GM21423 (cell line): ENCODE measurements at regions not wholly inside any gene's neighbourhood (a gene's known extent, or its start where the extent isn't known, plus 50 kb on each side); places are given as distances from the start of the nearest gene placed in this dataset.
"Not testable (repeated sequence)": the region's sequence is repeated elsewhere in the genome, so short reads cannot be mapped to it uniquely, and the experiment has no call there.

Source experiments
- ATAC-seq: cut with Tn5 transposase; IDR thresholded peaks from one replicate; pipeline ENCODE4 v1.9.1; 2021; ENCODE audit warnings: mild to moderate bottlenecking, moderate library complexity; ENCODE audit not compliant: unreplicated experiment

DNA sequence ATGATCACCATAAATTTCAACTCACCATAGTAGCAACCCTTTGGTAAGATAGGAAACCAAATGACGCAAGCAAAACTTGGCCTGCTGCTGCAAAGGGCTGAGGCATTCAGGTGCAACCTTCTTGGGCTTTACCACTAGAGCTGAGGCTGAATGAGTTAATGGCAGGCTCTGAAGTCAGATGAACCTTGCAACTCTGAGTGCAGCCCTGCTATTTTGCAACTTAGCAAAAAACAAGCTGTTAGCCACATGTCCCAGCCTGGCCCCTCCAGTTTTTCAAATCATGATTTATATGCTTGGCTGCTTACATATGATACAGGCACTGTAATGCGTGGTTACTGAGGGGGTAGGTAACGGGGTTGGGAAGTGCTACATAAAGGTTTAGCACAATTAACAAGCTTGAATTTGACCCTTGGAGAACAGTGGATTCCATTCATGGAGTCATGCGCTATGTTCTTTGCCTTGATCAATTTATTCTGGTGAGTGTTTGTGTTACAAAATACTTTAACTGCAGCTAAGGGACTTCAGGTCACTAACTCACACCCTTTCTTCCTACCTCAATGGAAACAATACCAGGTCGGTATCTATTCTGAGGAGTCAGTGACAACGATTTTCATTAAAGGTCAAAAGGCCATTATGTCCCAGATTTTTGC, 80.5 kb upstream of the PPARGC1A start:
- no peak for ATAC-seq

- ATAC-seq: no peak
Measured at GRCh38 chr4:23969635-23970145, 79.8 kb upstream of the PPARGC1A start.

DNA sequence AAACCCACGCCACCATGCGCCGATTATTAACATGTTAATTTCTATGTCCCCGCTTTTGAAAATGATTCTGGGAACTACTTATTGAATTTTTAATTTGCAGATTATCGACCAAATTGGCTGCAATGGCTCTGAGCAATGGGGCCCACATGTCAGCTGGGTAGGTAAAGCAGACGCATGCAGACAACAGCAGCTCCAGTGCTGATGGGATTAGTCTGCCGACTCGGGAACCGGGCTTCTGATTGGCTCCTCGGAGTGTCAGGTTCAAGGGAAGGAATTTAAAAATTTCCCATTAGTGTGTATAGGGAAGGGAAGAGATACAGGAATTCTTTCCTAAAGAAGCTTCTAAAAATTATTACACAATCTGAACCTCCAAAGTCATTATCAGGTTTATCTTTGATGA, 77.4 kb upstream of the PPARGC1A start:
- ATAC-seq: no peak

DNA sequence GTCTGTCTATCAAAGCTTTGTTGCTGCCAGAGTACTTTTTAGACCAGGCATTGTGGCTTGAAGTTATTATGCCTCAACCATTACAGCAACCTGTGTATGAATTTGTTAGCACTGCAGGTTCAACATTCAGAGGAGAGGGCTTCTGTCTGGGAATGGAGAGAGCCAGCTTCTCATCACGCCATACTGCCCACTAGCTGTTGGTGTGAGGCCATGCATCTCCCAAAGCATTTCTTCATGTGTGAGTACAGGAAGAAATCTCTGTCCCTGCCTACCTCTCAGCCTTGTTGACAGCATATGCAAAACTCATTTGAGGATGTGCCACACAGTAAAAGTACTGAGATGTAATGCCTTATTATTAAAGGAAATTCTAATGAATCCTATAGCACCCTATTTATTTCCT, 76.9 kb upstream of the PPARGC1A start:
- ATAC-seq: no peak

DNA sequence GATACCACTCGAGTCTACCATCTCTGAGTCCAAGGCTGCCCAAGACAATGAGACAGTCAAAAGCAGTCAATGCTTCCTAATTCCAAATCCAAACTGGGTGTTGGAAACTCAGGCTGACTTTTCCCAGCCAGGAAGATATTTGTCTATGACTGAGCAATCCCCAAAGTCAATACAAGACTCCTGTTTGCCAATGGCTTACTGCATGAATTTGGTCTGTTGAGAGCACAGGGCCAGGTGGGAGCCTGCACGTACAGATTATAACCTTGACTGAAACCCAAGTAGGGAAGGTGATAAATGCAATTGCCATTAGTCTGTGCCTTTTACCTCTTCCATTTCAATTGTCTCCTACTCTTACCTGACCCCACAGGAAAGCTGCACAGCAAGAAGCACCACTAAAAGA, 72.6 kb upstream of the PPARGC1A start:
- no peak for ATAC-seq

GRCh38 chr4:23961395-23961794, 71.5 kb upstream of the PPARGC1A start:
- not testable (repeated sequence) for ATAC-seq

DNA sequence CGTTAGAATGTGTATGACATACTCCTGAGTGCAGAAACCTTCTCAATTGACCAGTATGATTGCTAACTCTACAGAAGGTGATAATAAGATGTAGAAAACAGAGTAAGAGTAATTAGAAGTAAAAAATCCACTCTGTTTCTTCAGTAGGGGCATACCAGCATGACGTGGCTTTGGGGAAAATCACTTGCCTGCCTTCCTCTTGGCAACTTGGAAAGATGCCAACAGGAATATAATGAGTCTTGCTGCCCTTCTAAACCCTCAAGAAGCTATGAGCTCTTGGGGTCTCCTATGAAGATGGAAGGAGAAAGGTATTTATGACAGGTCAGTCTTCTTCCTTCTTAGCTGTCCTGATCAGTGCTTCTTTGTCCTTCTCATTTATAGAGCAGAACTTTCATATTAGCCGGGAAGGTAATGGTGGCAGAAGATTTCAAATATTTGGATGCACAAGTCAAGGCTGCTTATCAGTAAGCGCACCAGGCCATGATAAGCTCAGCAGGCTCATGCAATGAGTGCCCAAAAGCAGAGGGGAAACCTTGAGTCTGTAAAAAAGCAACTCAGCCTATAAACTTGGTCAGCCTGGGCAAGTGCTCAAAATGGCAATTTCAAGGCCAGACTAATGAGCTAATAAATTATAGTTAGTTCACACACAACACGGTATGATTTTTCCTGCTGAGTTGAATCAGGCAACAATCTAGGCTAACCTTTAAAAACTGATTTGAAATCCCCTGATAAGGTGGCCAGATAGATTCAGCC, 69.7 kb upstream of the PPARGC1A start:
- ATAC-seq: no peak

- ATAC-seq: no peak
Measured at GRCh38 chr4:23958749-23959148, 68.9 kb upstream of the PPARGC1A start.

DNA sequence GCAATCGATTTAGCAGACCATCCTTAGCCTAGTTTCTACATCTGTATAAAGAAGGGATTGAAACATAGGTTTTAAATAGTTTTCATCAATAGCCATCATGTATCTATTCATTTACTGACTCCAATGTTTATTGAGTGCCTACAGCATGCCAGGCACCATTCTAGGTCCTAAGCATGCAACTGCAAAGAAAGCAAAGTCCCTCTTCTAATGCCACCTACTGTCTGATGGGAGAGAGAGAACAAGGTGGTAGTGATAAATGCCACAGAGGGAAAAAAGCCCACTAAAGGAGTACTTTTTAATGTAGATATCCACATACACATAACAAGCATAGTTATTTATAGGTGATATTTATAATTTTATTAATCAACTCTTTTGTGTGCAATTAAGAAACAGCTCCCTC, 67.6 kb upstream of the PPARGC1A start:
- no peak for ATAC-seq

- ATAC-seq: no peak
Measured at GRCh38 chr4:23956601-23957364, 66.9 kb upstream of the PPARGC1A start.

DNA sequence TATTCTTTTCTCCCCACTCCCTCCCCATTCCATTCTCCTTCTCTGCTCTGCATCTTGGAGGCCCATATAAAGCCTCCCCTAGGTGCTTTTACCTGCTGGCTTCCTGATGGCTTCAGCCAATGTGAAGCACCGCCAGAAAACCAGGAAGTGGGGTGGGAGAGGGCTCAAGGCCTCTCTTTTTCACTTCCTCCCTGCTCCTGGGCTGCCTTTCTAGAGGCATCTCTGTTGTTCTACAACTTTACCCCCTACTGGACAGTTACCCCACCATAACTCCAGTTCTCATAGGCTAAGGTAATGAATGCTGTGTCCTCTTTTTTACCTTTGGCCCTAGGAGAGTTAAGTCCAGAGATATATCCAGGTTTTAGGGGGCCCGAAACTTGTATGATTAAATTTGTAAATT, 62.4 kb upstream of the PPARGC1A start:
- no peak for ATAC-seq

GRCh38 chr4:23947826-23948225, 58.0 kb upstream of the PPARGC1A start:
- ATAC-seq: no peak

- ATAC-seq: no peak
Measured at GRCh38 chr4:23946299-23946698, 56.5 kb upstream of the PPARGC1A start.

DNA sequence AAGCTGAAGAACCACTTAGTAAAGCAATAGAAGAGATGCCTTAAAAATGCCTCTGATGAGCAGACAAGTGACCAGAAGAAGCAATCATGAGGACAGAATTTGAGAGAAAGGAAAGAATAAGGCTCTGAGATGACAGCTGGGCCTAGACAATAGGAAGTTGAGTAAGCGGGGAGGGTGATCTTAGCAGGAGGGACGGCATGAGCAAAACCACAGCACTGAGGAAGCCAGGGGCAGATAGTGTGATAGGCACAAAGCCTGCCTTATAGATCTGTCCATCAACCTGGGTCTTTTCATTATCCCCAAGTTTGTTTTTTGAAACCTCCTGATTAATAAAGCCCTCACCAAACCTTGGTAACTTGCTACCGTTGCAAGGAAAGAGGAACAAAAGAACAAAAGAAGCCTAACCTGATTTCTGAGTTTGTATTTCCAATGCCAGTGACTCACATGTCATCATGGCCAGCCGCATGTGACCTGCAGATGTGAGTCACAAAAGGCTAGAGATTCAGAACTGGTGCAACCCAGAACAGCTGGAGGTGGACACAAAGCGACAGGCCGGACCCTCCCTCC, 55.7 kb upstream of the PPARGC1A start:
- no peak for ATAC-seq

GRCh38 chr4:23944556-23944955, 54.7 kb upstream of the PPARGC1A start:
- ATAC-seq: not testable (repeated sequence)

- ATAC-seq: no peak
Measured at GRCh38 chr4:23943478-23943877, 53.6 kb upstream of the PPARGC1A start.

DNA sequence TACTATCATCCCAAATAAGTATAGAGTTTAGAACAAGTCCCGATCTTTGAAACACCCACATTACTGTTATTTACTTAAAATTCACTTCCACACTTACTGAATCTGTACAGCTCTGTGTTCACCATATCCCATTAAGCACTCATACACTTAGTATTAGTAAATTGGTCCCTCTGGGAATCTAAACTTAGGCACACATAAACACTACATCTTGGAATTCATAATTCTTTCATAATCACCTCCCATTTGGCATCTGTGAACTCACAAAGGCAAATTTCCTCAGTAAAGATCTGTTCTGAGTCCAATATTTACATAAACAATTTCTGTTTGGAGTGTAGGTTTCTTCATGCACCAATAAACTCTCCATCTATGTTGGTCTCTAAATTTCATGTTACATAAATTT, 52.6 kb upstream of the PPARGC1A start:
- no peak for ATAC-seq
